RWPE2 (cell line): ENCODE measurements at regions not wholly inside any gene's neighbourhood (a gene's known extent, or its start where the extent isn't known, plus 50 kb on each side); places are given as distances from the start of the nearest gene placed in this dataset.

Experiments
- ATAC-seq: fragments of 200-7000 bp; cut with Tn5 transposase; 3 replicates; pipeline ENCODE4 v1.9.1; 2021; ENCODE audit warnings: low read depth
- DNase-seq: peaks from one replicate; pipeline ENCODE4 v3.0.0-alpha.2; 2020; ENCODE audit warnings: low spot score
- H3K27ac ChIP-seq: fragments of 450-650 bp; 2 replicates; pipeline ENCODE4 v1.5.1; 2017; ENCODE audit warnings: mild to moderate bottlenecking; ENCODE audit not compliant: poor library complexity, severe bottlenecking
- H3K27me3 ChIP-seq: fragments of 250-450 bp; sonication (Bioruptor Pico); 2 replicates; pipeline ENCODE4 v1.5.1; 2021; ENCODE audit warnings: mild to moderate bottlenecking, moderate library complexity; ENCODE audit not compliant: insufficient read depth, poor library complexity, severe bottlenecking
- H3K36me3 ChIP-seq: fragments of 250-450 bp; sonication (Bioruptor Pico); 2 replicates; pipeline ENCODE4 v1.5.1; 2020; ENCODE audit warnings: low read depth, mild to moderate bottlenecking, moderate library complexity
- H3K4me1 ChIP-seq: fragments of 250-450 bp; sonication (Bioruptor Pico); 2 replicates; pipeline ENCODE4 v1.5.1; 2021; ENCODE audit warnings: mild to moderate bottlenecking, moderate library complexity; ENCODE audit not compliant: insufficient read depth, poor library complexity, severe bottlenecking
- H3K4me3 ChIP-seq: fragments of 250-450 bp; sonication (Bioruptor Pico); 2 replicates; pipeline ENCODE4 v1.5.1; 2021; ENCODE audit warnings: mild to moderate bottlenecking, moderate library complexity; ENCODE audit not compliant: severe bottlenecking
- H3K9me3 ChIP-seq: fragments of 250-450 bp; sonication (Bioruptor Pico); 2 replicates; pipeline ENCODE4 v1.5.1; 2021; ENCODE audit warnings: mild to moderate bottlenecking, moderate library complexity; ENCODE audit not compliant: severe bottlenecking
- CTCF ChIP-seq: fragments of 450-650 bp; IDR thresholded peaks from one replicate; pipeline ENCODE4 v1.5.1; 2017; ENCODE audit warnings: mild to moderate bottlenecking, moderate library complexity; ENCODE audit not compliant: poor library complexity, severe bottlenecking

- peak; percentile 82 for TF ChIP-seq CTCF
- no peaks in the 10 kb centered on the region for H3K36me3 ChIP-seq
- peaks cover 12% of the 10 kb centered on the region for H3K27me3 ChIP-seq
- no peaks in the 10 kb centered on the region for H3K4me1 ChIP-seq
- no peak for DNase-seq
- H3K4me3 ChIP-seq: no peak overlapping the region
- H3K9me3 ChIP-seq: no peaks in the 10 kb centered on the region
- peak; percentile 59; the same call in 2 of the 3 replicates for ATAC-seq
- H3K27ac ChIP-seq: no peak overlapping the region
Observed at GRCh38 chr12:107884769-107885694, 110.5 kb downstream of the ASCL4 start.

DNA sequence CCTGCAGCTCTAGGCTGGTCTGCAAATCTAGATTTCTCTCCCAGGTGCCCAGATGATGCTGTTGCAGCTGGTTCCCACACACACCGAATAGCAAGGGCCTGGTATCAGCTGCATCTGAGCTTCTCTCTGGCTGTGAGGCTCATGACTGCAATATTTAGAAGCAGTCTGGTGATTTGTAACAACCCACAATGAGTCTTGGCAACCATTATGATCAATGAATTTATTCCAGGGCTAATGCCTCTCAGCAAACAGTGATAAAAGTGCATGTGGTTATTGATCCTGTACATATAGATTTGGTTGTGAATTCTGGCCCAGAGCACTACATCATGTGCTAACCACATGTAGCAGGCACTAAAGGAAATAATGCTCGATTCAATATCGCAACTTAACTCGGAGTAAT, 114.3 kb downstream of the ASCL4 start:
- peaks cover 5% of the 10 kb centered on the region for H3K27me3 ChIP-seq
- H3K4me3 ChIP-seq: no peak overlapping the region
- ATAC-seq: no peak
- no peaks in the 10 kb centered on the region for H3K9me3 ChIP-seq
- H3K36me3 ChIP-seq: no peaks in the 10 kb centered on the region
- H3K27ac ChIP-seq: no peak overlapping the region
- DNase-seq: no peak
- H3K4me1 ChIP-seq: no peaks in the 10 kb centered on the region
- TF ChIP-seq CTCF: no peak

GRCh38 chr12:107891967-107892366, 117.5 kb downstream of the ASCL4 start:
- no peaks in the 10 kb centered on the region for H3K9me3 ChIP-seq
- TF ChIP-seq CTCF: no peak
- no peak for DNase-seq
- ATAC-seq: no peak
- peaks cover 5% of the 10 kb centered on the region for H3K27me3 ChIP-seq
- H3K4me3 ChIP-seq: no peak overlapping the region
- H3K27ac ChIP-seq: no peak overlapping the region
- H3K4me1 ChIP-seq: no peaks in the 10 kb centered on the region
- no peaks in the 10 kb centered on the region for H3K36me3 ChIP-seq

DNA sequence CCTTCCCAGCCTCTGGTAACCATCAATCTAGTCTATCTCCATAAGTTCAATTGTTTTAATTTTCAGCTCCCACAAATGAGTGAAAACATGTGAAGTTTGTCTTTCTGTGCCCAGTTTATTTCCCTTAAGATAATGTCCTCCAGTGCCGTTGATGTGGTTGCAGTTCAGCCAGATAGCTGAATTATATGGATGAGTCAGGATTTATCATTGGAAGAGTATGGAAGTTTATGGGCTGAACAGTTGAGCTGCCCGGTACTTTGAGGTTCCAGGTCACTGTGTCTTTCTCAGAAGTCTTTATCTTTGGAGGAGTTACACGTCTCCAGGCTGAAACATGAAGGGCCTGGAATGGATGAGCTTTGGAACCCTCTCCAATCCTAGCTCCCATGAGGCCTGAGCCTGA, 120.1 kb downstream of the ASCL4 start:
- H3K4me1 ChIP-seq: no peaks in the 10 kb centered on the region
- H3K4me3 ChIP-seq: no peak overlapping the region
- H3K27me3 ChIP-seq: no peaks in the 10 kb centered on the region
- no peaks in the 10 kb centered on the region for H3K36me3 ChIP-seq
- H3K9me3 ChIP-seq: no peaks in the 10 kb centered on the region
- no peak overlapping the region for H3K27ac ChIP-seq
- DNase-seq (no peak), ATAC-seq (peak; percentile 56; the same call in 1 of the 3 replicates)
- no peak for TF ChIP-seq CTCF

DNA sequence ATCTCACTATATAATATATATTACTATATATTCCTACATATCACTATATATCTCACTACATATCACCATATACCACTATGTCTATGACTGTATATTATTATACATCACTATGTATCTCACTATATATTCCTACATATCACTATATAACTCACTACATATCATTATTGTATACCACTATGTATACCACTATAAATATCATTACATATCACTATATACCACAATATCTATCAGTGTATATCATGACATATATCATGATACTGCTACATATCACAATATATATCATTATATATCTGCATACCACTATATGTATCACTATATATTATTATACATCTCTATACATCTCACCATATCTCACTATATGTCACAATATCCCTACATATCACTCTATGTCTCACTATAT, 121.5 kb downstream of the ASCL4 start:
- H3K9me3 ChIP-seq: no peaks in the 10 kb centered on the region
- no peak overlapping the region for H3K27ac ChIP-seq
- peaks cover 4% of the 10 kb centered on the region for H3K27me3 ChIP-seq
- H3K36me3 ChIP-seq: no peaks in the 10 kb centered on the region
- TF ChIP-seq CTCF: no peak
- no peak for DNase-seq
- no peak for ATAC-seq
- H3K4me3 ChIP-seq: no peak overlapping the region
- no peaks in the 10 kb centered on the region for H3K4me1 ChIP-seq
